ENCODE measurements at regions not wholly inside any gene's neighbourhood (a gene's known extent, or its start where the extent isn't known, plus 50 kb on each side); places are given as distances from the start of the nearest gene placed in this dataset.
A peak's percentile ranks its signal among the peaks of the same experiment; 100 is the strongest.

GRCh38 chr5:167849874-167850273 lies 441.6 kb upstream of the WWC1 start:
- DNase-seq (ENCODE audit: low spot score) = no peak
- no peak for TF ChIP-seq CTCF (IDR thresholded peaks at IDR 0.05)
- H3K4me3 Mint-ChIP-seq (ENCODE audit: unreplicated experiment) = no peak overlapping the region
- H3K27ac Mint-ChIP-seq (ENCODE audit: unreplicated experiment) = no peak overlapping the region
- H3K4me1 Mint-ChIP-seq (ENCODE audit: low read depth) = peaks cover 21% of the 10 kb centered on the region
- peaks cover 4% of the 10 kb centered on the region for H3K9me3 Mint-ChIP-seq (ENCODE audit: low read depth)
- H3K36me3 Mint-ChIP-seq (ENCODE audit: low read depth) = peaks cover 6% of the 10 kb centered on the region
- peaks cover 27% of the 10 kb centered on the region for H3K27me3 Mint-ChIP-seq (ENCODE audit: low read depth)

GRCh38 chr5:167850911-167851310 lies 440.5 kb upstream of the WWC1 start:
- H3K9me3 Mint-ChIP-seq (ENCODE audit: low read depth) = peaks cover 4% of the 10 kb centered on the region
- no peak overlapping the region for H3K27ac Mint-ChIP-seq (ENCODE audit: unreplicated experiment)
- TF ChIP-seq CTCF (IDR thresholded peaks at IDR 0.05) = no peak

GRCh38 chr5:167851416-167851815 lies 440.0 kb upstream of the WWC1 start:
- Mint-ChIP-seq H3K27ac (ENCODE audit: unreplicated experiment) (no peak overlapping the region), H3K36me3 (ENCODE audit: low read depth) (peaks cover 4% of the 10 kb centered on the region), H3K4me3 (ENCODE audit: unreplicated experiment) (no peak overlapping the region), H3K4me1 (ENCODE audit: low read depth) (peaks cover 21% of the 10 kb centered on the region), H3K9me3 (ENCODE audit: low read depth) (peaks cover 4% of the 10 kb centered on the region), H3K27me3 (ENCODE audit: low read depth) (peaks cover 19% of the 10 kb centered on the region)
- no peak for TF ChIP-seq CTCF (IDR thresholded peaks at IDR 0.05)
- no peak for DNase-seq (ENCODE audit: low spot score)

More at GRCh38 chr5:167850911-167851310, 440.5 kb upstream of the WWC1 start:
- H3K27me3 Mint-ChIP-seq (ENCODE audit: low read depth) = peaks cover 22% of the 10 kb centered on the region
- H3K36me3 Mint-ChIP-seq (ENCODE audit: low read depth) = peaks cover 4% of the 10 kb centered on the region
- peaks cover 21% of the 10 kb centered on the region for H3K4me1 Mint-ChIP-seq (ENCODE audit: low read depth)
- no peak for DNase-seq (ENCODE audit: low spot score)
- H3K4me3 Mint-ChIP-seq (ENCODE audit: unreplicated experiment) = no peak overlapping the region

- no peak overlapping the region for H3K4me3 Mint-ChIP-seq (ENCODE audit: unreplicated experiment)
- peaks cover 4% of the 10 kb centered on the region for H3K36me3 Mint-ChIP-seq (ENCODE audit: low read depth)
- peaks cover 21% of the 10 kb centered on the region for H3K4me1 Mint-ChIP-seq (ENCODE audit: low read depth)
- H3K9me3 Mint-ChIP-seq (ENCODE audit: low read depth) = peaks cover 4% of the 10 kb centered on the region
- no peak for DNase-seq (ENCODE audit: low spot score)
- H3K27ac Mint-ChIP-seq (ENCODE audit: unreplicated experiment) = no peak overlapping the region
- TF ChIP-seq CTCF (IDR thresholded peaks at IDR 0.05) = no peak
- H3K27me3 Mint-ChIP-seq (ENCODE audit: low read depth) = peaks cover 16% of the 10 kb centered on the region
Measured at GRCh38 chr5:167852515-167852914, 438.9 kb upstream of the WWC1 start.

- H3K27me3 Mint-ChIP-seq (ENCODE audit: low read depth) = peaks cover 12% of the 10 kb centered on the region
- no peak for DNase-seq (ENCODE audit: low spot score)
- H3K9me3 Mint-ChIP-seq (ENCODE audit: low read depth) = peaks cover 4% of the 10 kb centered on the region
- H3K4me1 Mint-ChIP-seq (ENCODE audit: low read depth) = peaks cover 21% of the 10 kb centered on the region
- TF ChIP-seq CTCF (IDR thresholded peaks at IDR 0.05) = no peak
- peaks cover 4% of the 10 kb centered on the region for H3K36me3 Mint-ChIP-seq (ENCODE audit: low read depth)
- H3K27ac Mint-ChIP-seq (ENCODE audit: unreplicated experiment) = peak overlapping the region; percentile 72
- no peak overlapping the region for H3K4me3 Mint-ChIP-seq (ENCODE audit: unreplicated experiment)
Measured at GRCh38 chr5:167853421-167853820, 438.0 kb upstream of the WWC1 start.
